WTC11 (cell line): ENCODE measurements at regions not wholly inside any gene's neighbourhood (a gene's known extent, or its start where the extent isn't known, plus 50 kb on each side); places are given as distances from the start of the nearest gene placed in this dataset.

Experiments
- ATAC-seq: fragments of 200-7000 bp; cut with Tn5 transposase; 2 replicates; pipeline ENCODE4 v1.10.0; 2021; ENCODE audit warnings: mild to moderate bottlenecking, moderate library complexity
- CTCF ChIA-PET: fragments of 300-600 bp; sonication (Branson Sonifier 250); formaldehyde crosslinking; loops from one replicate; lab custom pipeline; 2021; ENCODE audit warnings: antibody characterized with exemption; lab: Charles Lee
- POLR2A ChIA-PET: fragments of 350-600 bp; sonication (Branson Sonifier 250); formaldehyde crosslinking; loops from one replicate; lab custom pipeline; 2021; ENCODE audit warnings: antibody characterized with exemption; lab: Charles Lee
- DNase-seq: peaks from one replicate; pipeline ENCODE4 v3.0.0; 2021; ENCODE audit warnings: low spot score
- H3K27ac Mint-ChIP-seq: 2 replicates; pipeline ENCODE4 v1.8.0; 2021; ENCODE audit warnings: mixed read lengths
- H3K27me3 Mint-ChIP-seq: 2 replicates; pipeline ENCODE4 v1.8.0; 2021; ENCODE audit warnings: low read depth, mild to moderate bottlenecking, moderate library complexity, mixed read lengths
- H3K36me3 Mint-ChIP-seq: 2 replicates; pipeline ENCODE4 v1.8.0; 2021; ENCODE audit warnings: mixed read lengths
- H3K4me1 Mint-ChIP-seq: 2 replicates; pipeline ENCODE4 v1.8.0; 2022; ENCODE audit warnings: mixed read lengths
- H3K4me3 Mint-ChIP-seq: 2 replicates; pipeline ENCODE4 v1.8.0; 2021; ENCODE audit warnings: mild to moderate bottlenecking, moderate library complexity, mixed read lengths
- H3K9me3 Mint-ChIP-seq: 2 replicates; pipeline ENCODE4 v1.8.0; 2021; ENCODE audit warnings: mixed read lengths
- ATF6 ChIP-seq: sonication (generic); formaldehyde crosslinking; IDR thresholded peaks from 2 replicates; pipeline ENCODE4 v1.8.1; 2023; ENCODE audit warnings: mild to moderate bottlenecking, missing genetic modification reagents
- CDX4 ChIP-seq: fragments of 250-450 bp; sonication (Bioruptor Pico); IDR thresholded peaks from 2 replicates; pipeline ENCODE4 v1.9.0; 2021; ENCODE audit warnings: moderate library complexity, mild to moderate bottlenecking, inconsistent platforms, borderline replicate concordance
- CTCF ChIP-seq: fragments of 200-600 bp; IDR thresholded peaks from 2 replicates; pipeline ENCODE4 v1.8.0; 2022; ENCODE audit warnings: antibody characterized with exemption
- E2F4 ChIP-seq: sonication (generic); formaldehyde crosslinking; IDR thresholded peaks from 2 replicates; pipeline ENCODE4 v1.8.1; 2022; ENCODE audit warnings: low read depth, mild to moderate bottlenecking, moderate library complexity, missing genetic modification reagents, borderline replicate concordance
- ETV6 ChIP-seq: sonication (generic); formaldehyde crosslinking; IDR thresholded peaks from 2 replicates; pipeline ENCODE4 v1.8.1; 2022; ENCODE audit warnings: mild to moderate bottlenecking, missing genetic modification reagents
- FOXP4 ChIP-seq: sonication (generic); formaldehyde crosslinking; IDR thresholded peaks from 2 replicates; pipeline ENCODE4 v1.8.0; 2022; ENCODE audit warnings: mild to moderate bottlenecking, missing genetic modification reagents
- HMGA2 ChIP-seq: fragments of 250-450 bp; sonication (Bioruptor Pico); IDR thresholded peaks from 2 replicates; pipeline ENCODE4 v1.4.0; 2021; ENCODE audit warnings: mild to moderate bottlenecking, moderate library complexity
- MXD4 ChIP-seq: fragments of 250-450 bp; sonication (Bioruptor Pico); IDR thresholded peaks from 2 replicates; pipeline ENCODE4 v1.8.0; 2021; ENCODE audit warnings: mild to moderate bottlenecking, moderate library complexity, borderline replicate concordance
- MYBL2 ChIP-seq: sonication (generic); formaldehyde crosslinking; IDR thresholded peaks from 2 replicates; pipeline ENCODE4 v1.8.1; 2023; ENCODE audit warnings: mild to moderate bottlenecking, moderate library complexity, missing genetic modification reagents
- NFATC4 ChIP-seq: fragments of 250-450 bp; sonication (Bioruptor Pico); IDR thresholded peaks from 2 replicates; pipeline ENCODE4 v1.9.0; 2021; ENCODE audit warnings: mild to moderate bottlenecking
- NR2C2 ChIP-seq: sonication (generic); formaldehyde crosslinking; IDR thresholded peaks from 2 replicates; pipeline ENCODE4 v1.8.0; 2022; ENCODE audit warnings: mild to moderate bottlenecking, missing genetic modification reagents
- RELA ChIP-seq: sonication (generic); formaldehyde crosslinking; IDR thresholded peaks from 2 replicates; pipeline ENCODE4 v1.8.1; 2022; ENCODE audit warnings: missing genetic modification reagents, mild to moderate bottlenecking, borderline replicate concordance
- SOX15 ChIP-seq: fragments of 250-450 bp; sonication (Bioruptor Pico); IDR thresholded peaks from 2 replicates; pipeline ENCODE4 v1.9.0; 2021; ENCODE audit warnings: mild to moderate bottlenecking
- TF ChIP-seq, protein P1 (sequence below): fragments of 250-450 bp; sonication (Bioruptor Pico); IDR thresholded peaks from 2 replicates; pipeline ENCODE4 v1.9.0; 2021; ENCODE audit warnings: mild to moderate bottlenecking
- TF ChIP-seq, protein P2 (sequence below): sonication (generic); formaldehyde crosslinking; IDR thresholded peaks from 2 replicates; pipeline ENCODE4 v1.8.0; 2023; ENCODE audit warnings: missing genetic modification reagents
- TF ChIP-seq, protein P3 (sequence below): sonication (generic); formaldehyde crosslinking; IDR thresholded peaks from 2 replicates; pipeline ENCODE4 v1.8.1; 2022; ENCODE audit warnings: mild to moderate bottlenecking, moderate library complexity, missing genetic modification reagents
- TF ChIP-seq, protein P4 (sequence below): sonication (generic); formaldehyde crosslinking; IDR thresholded peaks from 2 replicates; pipeline ENCODE4 v1.8.0; 2022; ENCODE audit warnings: mild to moderate bottlenecking, missing genetic modification reagents

GRCh38 chr5:72673623-72674022 is 142.8 kb upstream of the TNPO1 start (continued):
- TF ChIP-seq CDX4 (CRISPR knock-in tag) (no peak), E2F4 (CRISPR knock-in tag) (no peak), NR2C2 (CRISPR knock-in tag) (no peak), MXD4 (CRISPR knock-in tag) (no peak)
- TF ChIP-seq, protein P1, sequence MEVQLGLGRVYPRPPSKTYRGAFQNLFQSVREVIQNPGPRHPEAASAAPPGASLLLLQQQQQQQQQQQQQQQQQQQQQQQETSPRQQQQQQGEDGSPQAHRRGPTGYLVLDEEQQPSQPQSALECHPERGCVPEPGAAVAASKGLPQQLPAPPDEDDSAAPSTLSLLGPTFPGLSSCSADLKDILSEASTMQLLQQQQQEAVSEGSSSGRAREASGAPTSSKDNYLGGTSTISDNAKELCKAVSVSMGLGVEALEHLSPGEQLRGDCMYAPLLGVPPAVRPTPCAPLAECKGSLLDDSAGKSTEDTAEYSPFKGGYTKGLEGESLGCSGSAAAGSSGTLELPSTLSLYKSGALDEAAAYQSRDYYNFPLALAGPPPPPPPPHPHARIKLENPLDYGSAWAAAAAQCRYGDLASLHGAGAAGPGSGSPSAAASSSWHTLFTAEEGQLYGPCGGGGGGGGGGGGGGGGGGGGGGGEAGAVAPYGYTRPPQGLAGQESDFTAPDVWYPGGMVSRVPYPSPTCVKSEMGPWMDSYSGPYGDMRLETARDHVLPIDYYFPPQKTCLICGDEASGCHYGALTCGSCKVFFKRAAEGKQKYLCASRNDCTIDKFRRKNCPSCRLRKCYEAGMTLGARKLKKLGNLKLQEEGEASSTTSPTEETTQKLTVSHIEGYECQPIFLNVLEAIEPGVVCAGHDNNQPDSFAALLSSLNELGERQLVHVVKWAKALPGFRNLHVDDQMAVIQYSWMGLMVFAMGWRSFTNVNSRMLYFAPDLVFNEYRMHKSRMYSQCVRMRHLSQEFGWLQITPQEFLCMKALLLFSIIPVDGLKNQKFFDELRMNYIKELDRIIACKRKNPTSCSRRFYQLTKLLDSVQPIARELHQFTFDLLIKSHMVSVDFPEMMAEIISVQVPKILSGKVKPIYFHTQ: no peak
- TF ChIP-seq, protein P2, sequence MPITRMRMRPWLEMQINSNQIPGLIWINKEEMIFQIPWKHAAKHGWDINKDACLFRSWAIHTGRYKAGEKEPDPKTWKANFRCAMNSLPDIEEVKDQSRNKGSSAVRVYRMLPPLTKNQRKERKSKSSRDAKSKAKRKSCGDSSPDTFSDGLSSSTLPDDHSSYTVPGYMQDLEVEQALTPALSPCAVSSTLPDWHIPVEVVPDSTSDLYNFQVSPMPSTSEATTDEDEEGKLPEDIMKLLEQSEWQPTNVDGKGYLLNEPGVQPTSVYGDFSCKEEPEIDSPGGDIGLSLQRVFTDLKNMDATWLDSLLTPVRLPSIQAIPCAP (CRISPR knock-in tag): no peak
- TF ChIP-seq, protein P3, sequence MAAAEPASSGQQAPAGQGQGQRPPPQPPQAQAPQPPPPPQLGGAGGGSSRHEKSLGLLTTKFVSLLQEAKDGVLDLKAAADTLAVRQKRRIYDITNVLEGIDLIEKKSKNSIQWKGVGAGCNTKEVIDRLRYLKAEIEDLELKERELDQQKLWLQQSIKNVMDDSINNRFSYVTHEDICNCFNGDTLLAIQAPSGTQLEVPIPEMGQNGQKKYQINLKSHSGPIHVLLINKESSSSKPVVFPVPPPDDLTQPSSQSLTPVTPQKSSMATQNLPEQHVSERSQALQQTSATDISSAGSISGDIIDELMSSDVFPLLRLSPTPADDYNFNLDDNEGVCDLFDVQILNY (CRISPR knock-in tag): no peak

DNA sequence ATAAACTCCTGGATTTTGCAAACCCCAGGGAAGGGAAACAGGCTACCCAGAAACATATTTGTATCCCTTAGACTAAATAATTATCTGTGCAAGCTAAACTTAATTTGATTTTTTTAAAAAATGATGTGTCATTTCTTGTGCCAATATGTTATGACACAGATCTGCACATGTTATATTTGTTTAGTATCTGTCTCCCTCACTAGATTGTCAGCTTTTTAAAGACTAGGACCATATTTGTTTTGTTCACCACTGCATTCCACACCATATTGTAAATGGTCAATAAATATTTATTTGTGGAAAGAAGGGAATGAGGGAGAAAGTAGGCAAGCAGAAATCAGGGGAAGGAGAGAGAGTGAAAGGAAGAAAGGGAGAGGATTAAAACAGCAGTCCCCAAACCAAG is 143.3 kb upstream of the TNPO1 start:
- no peak for DNase-seq
- POLR2A ChIA-PET: no interaction called here
- CTCF ChIA-PET: no interaction called here

More for the DNA sequence above, 143.3 kb upstream of the TNPO1 start:
- Mint-ChIP-seq H3K4me3 (no peak overlapping the region), H3K36me3 (no peaks in the 10 kb centered on the region)
- TF ChIP-seq, protein P3 (CRISPR knock-in tag): no peak
- TF ChIP-seq ATF6 (CRISPR knock-in tag) (no peak), CTCF (no peak), HMGA2 (CRISPR knock-in tag) (no peak), NFATC4 (CRISPR knock-in tag) (no peak), ETV6 (CRISPR knock-in tag) (no peak), SOX15 (CRISPR knock-in tag) (no peak), MYBL2 (CRISPR knock-in tag) (no peak), FOXP4 (CRISPR knock-in tag) (no peak), RELA (CRISPR knock-in tag) (no peak)
- TF ChIP-seq, protein P1: no peak
- TF ChIP-seq, protein P4, sequence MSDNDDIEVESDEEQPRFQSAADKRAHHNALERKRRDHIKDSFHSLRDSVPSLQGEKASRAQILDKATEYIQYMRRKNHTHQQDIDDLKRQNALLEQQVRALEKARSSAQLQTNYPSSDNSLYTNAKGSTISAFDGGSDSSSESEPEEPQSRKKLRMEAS (CRISPR knock-in tag): no peak
- TF ChIP-seq, all 79 proteins: peak for 0
- Mint-ChIP-seq H3K27ac (no peak overlapping the region), H3K4me1 (no peaks in the 10 kb centered on the region), H3K9me3 (peaks cover 27% of the 10 kb centered on the region), H3K27me3 (peaks cover 4% of the 10 kb centered on the region; the same call in 1 of the 2 replicates)
- ATAC-seq: no peak
